ENCODE measurements at regions not wholly inside any gene's neighbourhood (a gene's known extent, or its start where the extent isn't known, plus 50 kb on each side); places are given as distances from the start of the nearest gene placed in this dataset.
"Not testable (repeated sequence)": the region's sequence is repeated elsewhere in the genome, so short reads cannot be mapped to it uniquely, and the experiment has no call there.

GRCh38 chr5:27995867-27996266 lies 957.5 kb upstream of the CDH9 start:
- DNase-seq: no peak

GRCh38 chr5:27978322-27978721 lies 939.9 kb upstream of the CDH9 start:
- DNase-seq: no peak

- no peak for DNase-seq
These were observed 930.8 kb upstream of the CDH9 start for GRCh38 chr5:27969157-27969556.

GRCh38 chr5:27963050-27963783 lies 924.8 kb upstream of the CDH9 start:
- DNase-seq: no peak

GRCh38 chr5:27962198-27962597 lies 923.8 kb upstream of the CDH9 start:
- DNase-seq: no peak

- no peak for DNase-seq
These were observed 908.7 kb upstream of the CDH9 start for GRCh38 chr5:27947088-27947487.

GRCh38 chr5:27944471-27944870 lies 906.1 kb upstream of the CDH9 start:
- no peak for DNase-seq

GRCh38 chr5:27938989-27939388 lies 900.6 kb upstream of the CDH9 start:
- no peak for DNase-seq

- DNase-seq: no peak
These were observed 889.7 kb upstream of the CDH9 start for GRCh38 chr5:27928060-27928459.

- DNase-seq: no peak
These were observed 872.8 kb upstream of the CDH9 start for GRCh38 chr5:27911216-27911615.

GRCh38 chr5:27908341-27908740 lies 870.0 kb upstream of the CDH9 start:
- no peak for DNase-seq

GRCh38 chr5:27906931-27907601 lies 868.7 kb upstream of the CDH9 start:
- DNase-seq: no peak

GRCh38 chr5:27906481-27906880 lies 868.1 kb upstream of the CDH9 start:
- DNase-seq: no peak

GRCh38 chr5:27900761-27901160 lies 862.4 kb upstream of the CDH9 start:
- DNase-seq: no peak

- DNase-seq: no peak
These were observed 837.7 kb upstream of the CDH9 start for GRCh38 chr5:27876071-27876470.

- no peak for DNase-seq
These were observed 836.8 kb upstream of the CDH9 start for GRCh38 chr5:27875148-27875547.

GRCh38 chr5:27868292-27868691 lies 829.9 kb upstream of the CDH9 start:
- DNase-seq: no peak

- no peak for DNase-seq
These were observed 817.1 kb upstream of the CDH9 start for GRCh38 chr5:27855491-27855890.

- DNase-seq: no peak
These were observed 816.0 kb upstream of the CDH9 start for GRCh38 chr5:27854243-27854852.

GRCh38 chr5:27845248-27845647 lies 806.9 kb upstream of the CDH9 start:
- no peak for DNase-seq

GRCh38 chr5:27836704-27837103 lies 798.3 kb upstream of the CDH9 start:
- not testable (repeated sequence) for DNase-seq

GRCh38 chr5:27832886-27833285 lies 794.5 kb upstream of the CDH9 start:
- no peak for DNase-seq

GRCh38 chr5:27830546-27830945 lies 792.2 kb upstream of the CDH9 start:
- DNase-seq: no peak

- DNase-seq: no peak
These were observed 783.3 kb upstream of the CDH9 start for GRCh38 chr5:27821681-27822080.

Data from DMS 273 treated with DMSO at 0.1 percent for 48 hours (cell line).